Lung (tissue), 11 donors: ENCODE measurements at regions not wholly inside any gene's neighbourhood (a gene's known extent, or its start where the extent isn't known, plus 50 kb on each side); places are given as distances from the start of the nearest gene placed in this dataset.

Experiments used
- ATAC-seq: fragments of 200-7000 bp; cut with Tn5 transposase; one replicate; pipeline ENCODE4 v1.9.1; 2020; ENCODE audit warnings: moderate number of reproducible peaks; ENCODE audit not compliant: insufficient read depth, low FRiP score
- DNase-seq, 3 donors: peaks; one replicate each; pipeline ENCODE4 v3.0.0-alpha.2; 2013 to 2017
- H3K27ac ChIP-seq, 2 donors: one replicate each; pipeline ENCODE4 v1.5.1; 2013; ENCODE audit warnings: mild to moderate bottlenecking in 2 of 2, moderate library complexity in 2 of 2, control low read depth in 1 of 2, inconsistent platforms in 1 of 2, low read depth in 1 of 2, low read length in 1 of 2
- H3K27me3 ChIP-seq, 3 donors: one replicate each; pipeline ENCODE4 v1.5.1; 2013; ENCODE audit warnings: low read length in 2 of 3; ENCODE audit not compliant: control insufficient read depth in 3 of 3, insufficient read depth in 3 of 3
- H3K36me3 ChIP-seq, 4 donors: one replicate each; pipeline ENCODE4 v1.5.1; 2013; ENCODE audit warnings: low read length in 4 of 4, mild to moderate bottlenecking in 1 of 4, moderate library complexity in 1 of 4; ENCODE audit not compliant: control insufficient read depth in 4 of 4, insufficient read depth in 4 of 4
- H3K4me1 ChIP-seq, 5 donors: one replicate each; pipeline ENCODE4 v1.5.1; 2013; ENCODE audit warnings: low read length in 5 of 5, mild to moderate bottlenecking in 2 of 5, moderate library complexity in 1 of 5; ENCODE audit not compliant: control insufficient read depth in 5 of 5, insufficient read depth in 5 of 5
- H3K4me3 ChIP-seq: one replicate; pipeline ENCODE4 v1.5.1; 2013; ENCODE audit warnings: mild to moderate bottlenecking, control low read depth, moderate library complexity
- H3K9ac ChIP-seq, 2 donors: one replicate each; pipeline ENCODE4 v1.5.1; 2013; ENCODE audit warnings: low read length in 2 of 2, control low read depth in 1 of 2; ENCODE audit not compliant: insufficient read depth in 1 of 2
- H3K9me3 ChIP-seq, 4 donors: one replicate each; pipeline ENCODE4 v1.5.1; 2013; ENCODE audit warnings: low read length in 3 of 4, mild to moderate bottlenecking in 1 of 4, moderate library complexity in 1 of 4; ENCODE audit not compliant: control insufficient read depth in 4 of 4, insufficient read depth in 3 of 4
- WGBS, 2 donors: extraction: QIAGEN DNeasy Blood & Tissue Kit; methylation state at CpG; one replicate each; pipeline ENCODE4 v1.1.7; 2013; 5-methylcytosine and 5-hydroxymethylcytosine counted together
- TF ChIP-seq, protein P1 (sequence below): IDR thresholded peaks from 2 replicates; pipeline ENCODE4 v1.5.1; 2012; ENCODE audit warnings: mild to moderate bottlenecking; ENCODE audit errors: control extremely low read depth, extremely low read depth
- donor health status: control.
- donor health status: control.
- donor health status: Bipolar disorder and iron deficiency.
- donor health status: healthy.
- donor health status: DM: yes; HTN: yes; CAD: no.

DNA sequence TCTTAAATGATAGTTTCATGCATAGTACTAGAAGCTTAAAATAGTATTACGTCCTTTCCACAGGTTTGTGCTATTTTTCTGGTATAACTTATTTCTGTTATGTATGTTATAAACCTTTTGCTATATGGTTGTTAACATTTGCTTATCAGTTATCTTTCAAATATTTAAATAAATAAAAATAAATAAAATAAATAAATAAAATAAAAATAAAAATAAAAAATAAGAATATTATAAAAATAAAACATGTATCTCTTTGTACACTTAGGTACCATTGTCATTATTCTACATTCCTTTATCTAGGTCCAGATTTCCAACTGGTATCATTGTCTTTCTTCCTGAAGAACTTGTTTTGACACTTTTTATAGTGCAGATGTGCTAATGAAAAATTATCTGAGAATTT lies 1310.4 kb upstream of the SLC10A2 start:
- WGBS, 2 donors, result 84 to 94% methylated on average over 1 of the region's 1 CpG
- ATAC-seq, result no peak
- H3K9me3 ChIP-seq, result peaks cover 0 to 4% (median 0%) of the 10 kb centered on the region in 4 donors

DNA sequence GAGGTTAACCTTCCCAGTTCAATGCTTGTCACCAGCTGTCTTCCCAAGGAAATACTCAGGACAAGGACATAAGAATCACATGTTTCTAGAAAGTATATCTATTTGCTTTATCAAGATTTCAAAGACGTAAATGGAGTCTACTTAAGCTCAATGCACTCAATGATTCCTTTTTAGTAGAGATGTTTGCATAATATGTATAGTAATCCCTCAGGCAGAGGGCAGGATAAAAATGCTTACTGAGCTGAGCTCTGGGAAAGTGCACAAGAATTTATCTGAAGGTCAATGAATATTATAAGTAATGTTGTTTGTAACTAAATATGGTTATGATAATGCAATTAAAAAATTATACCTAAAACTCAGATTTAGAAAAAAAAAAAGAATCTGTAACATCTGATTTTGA lies 1309.4 kb upstream of the SLC10A2 start:
- WGBS, 2 donors, result 80% methylated on average over 1 of the region's 1 CpG
- H3K36me3 ChIP-seq, result no peaks in the 10 kb centered on the region
- TF ChIP-seq, protein P1, sequence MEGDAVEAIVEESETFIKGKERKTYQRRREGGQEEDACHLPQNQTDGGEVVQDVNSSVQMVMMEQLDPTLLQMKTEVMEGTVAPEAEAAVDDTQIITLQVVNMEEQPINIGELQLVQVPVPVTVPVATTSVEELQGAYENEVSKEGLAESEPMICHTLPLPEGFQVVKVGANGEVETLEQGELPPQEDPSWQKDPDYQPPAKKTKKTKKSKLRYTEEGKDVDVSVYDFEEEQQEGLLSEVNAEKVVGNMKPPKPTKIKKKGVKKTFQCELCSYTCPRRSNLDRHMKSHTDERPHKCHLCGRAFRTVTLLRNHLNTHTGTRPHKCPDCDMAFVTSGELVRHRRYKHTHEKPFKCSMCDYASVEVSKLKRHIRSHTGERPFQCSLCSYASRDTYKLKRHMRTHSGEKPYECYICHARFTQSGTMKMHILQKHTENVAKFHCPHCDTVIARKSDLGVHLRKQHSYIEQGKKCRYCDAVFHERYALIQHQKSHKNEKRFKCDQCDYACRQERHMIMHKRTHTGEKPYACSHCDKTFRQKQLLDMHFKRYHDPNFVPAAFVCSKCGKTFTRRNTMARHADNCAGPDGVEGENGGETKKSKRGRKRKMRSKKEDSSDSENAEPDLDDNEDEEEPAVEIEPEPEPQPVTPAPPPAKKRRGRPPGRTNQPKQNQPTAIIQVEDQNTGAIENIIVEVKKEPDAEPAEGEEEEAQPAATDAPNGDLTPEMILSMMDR, result no peak

More for the DNA sequence above, 1310.4 kb upstream of the SLC10A2 start:
- Histone ChIP-seq H3K36me3 (no peaks in the 10 kb centered on the region), H3K27me3 (no peaks in the 10 kb centered on the region), H3K4me1 (no peaks in the 10 kb centered on the region), H3K4me3 (no peak overlapping the region), H3K27ac (no peak overlapping the region), H3K9ac (no peak overlapping the region)
- TF ChIP-seq, protein P1, result no peak
- DNase-seq, result no peak

DNA sequence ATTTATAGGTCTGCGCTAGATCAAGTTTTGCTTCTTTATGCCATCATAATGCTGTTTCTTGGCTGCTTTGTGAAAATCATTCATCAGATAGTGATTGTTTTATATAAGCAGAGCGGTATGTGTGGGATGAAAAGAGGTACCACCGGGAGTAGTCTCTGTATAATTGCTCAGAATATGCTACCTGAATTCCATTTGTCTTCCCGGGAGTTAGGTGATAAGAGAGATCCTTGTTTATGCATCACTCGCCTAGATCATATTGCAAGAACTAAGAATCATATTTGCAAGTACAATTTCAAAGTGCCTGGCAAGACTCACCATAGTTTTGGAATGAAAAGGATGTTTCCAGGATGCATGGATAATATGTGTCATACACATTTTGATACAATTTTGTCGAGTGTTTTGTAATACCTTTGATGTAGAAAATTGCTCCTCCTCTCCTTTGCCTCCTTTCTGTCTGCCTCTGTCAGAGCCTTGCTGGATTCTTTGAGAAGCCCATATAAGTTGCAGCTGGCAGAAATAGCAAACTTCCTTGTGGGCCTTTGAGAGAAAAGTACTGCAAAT lies 1306.0 kb upstream of the SLC10A2 start:
- peak in 2 of 3 donors; percentile 3 to 6 for DNase-seq
- 54 to 67% methylated on average over 6 of the region's 6 CpGs for WGBS, 2 donors
- Histone ChIP-seq H3K9ac (no peak overlapping the region), H3K36me3 (no peaks in the 10 kb centered on the region), H3K27ac (no peak overlapping the region), H3K4me1 (no peaks in the 10 kb centered on the region), H3K9me3 (no peaks in the 10 kb centered on the region), H3K27me3 (no peaks in the 10 kb centered on the region), H3K4me3 (no peak overlapping the region)
- TF ChIP-seq, protein P1, result no peak
- ATAC-seq, result no peak

More for the DNA sequence above, 1309.4 kb upstream of the SLC10A2 start:
- Histone ChIP-seq H3K4me1 (no peaks in the 10 kb centered on the region), H3K27ac (no peak overlapping the region), H3K9ac (no peak overlapping the region), H3K4me3 (no peak overlapping the region), H3K9me3 (peaks cover 0 to 4% (median 0%) of the 10 kb centered on the region in 4 donors), H3K27me3 (no peaks in the 10 kb centered on the region)
- DNase-seq (no peak), ATAC-seq (no peak)

DNA sequence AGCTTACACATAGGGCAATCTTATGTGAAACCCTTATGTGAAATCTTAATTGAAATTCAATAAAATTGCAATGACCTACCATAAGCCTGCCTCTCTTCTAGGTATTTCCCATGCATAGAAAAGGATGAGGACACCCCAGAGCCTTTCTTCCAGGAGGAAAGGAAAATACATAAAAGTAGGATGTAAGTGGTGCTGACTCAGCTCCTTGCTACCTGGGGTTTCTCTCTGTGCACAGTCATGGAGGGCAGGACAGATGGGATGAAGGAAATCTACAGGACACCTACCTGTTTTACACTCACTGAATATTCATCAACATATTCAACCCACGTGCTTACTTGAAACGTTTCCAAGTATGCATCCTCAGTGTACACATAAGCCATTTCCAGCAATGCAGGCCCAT lies 1299.2 kb upstream of the SLC10A2 start:
- Histone ChIP-seq H3K27ac (no peak overlapping the region), H3K4me3 (no peak overlapping the region), H3K36me3 (no peaks in the 10 kb centered on the region), H3K4me1 (no peaks in the 10 kb centered on the region), H3K9ac (no peak overlapping the region), H3K27me3 (no peaks in the 10 kb centered on the region), H3K9me3 (peaks cover 0 to 8% (median 2%) of the 10 kb centered on the region in 4 donors)
- 75 to 92% methylated on average over 2 of the region's 2 CpGs for WGBS, 2 donors
- no peak for ATAC-seq
- TF ChIP-seq, protein P1, result no peak
- DNase-seq, result no peak
